Right atrium auricular region (tissue), 2 donors: ENCODE measurements at regions not wholly inside any gene's neighbourhood (a gene's known extent, or its start where the extent isn't known, plus 50 kb on each side); places are given as distances from the start of the nearest gene placed in this dataset.

ENCODE experiments used
- DNase-seq: peaks from one replicate; pipeline ENCODE4 v3.0.0-alpha.2; 2019; ENCODE audit warnings: low spot score
- H3K27ac ChIP-seq, 2 donors: fragments of 200-600 bp; sonication (generic); 1 replicate in 1 of 2; 2 replicates in 1 of 2; pipeline ENCODE4 v1.5.1; 2016 to 2019
- H3K27me3 ChIP-seq, 2 donors: fragments of 200-600 bp; sonication (generic); one replicate each; pipeline versions ENCODE4 v1.5.1 to v1.6.0; 2017 to 2019
- H3K36me3 ChIP-seq: fragments of 200-600 bp; sonication (generic); one replicate; pipeline ENCODE4 v1.5.1; 2016
- H3K4me1 ChIP-seq, 2 donors: fragments of 200-600 bp; sonication (generic); one replicate each; pipeline versions ENCODE4 v1.5.1 to v1.6.0; 2017 to 2019
- H3K4me3 ChIP-seq, 2 donors: fragments of 200-600 bp; sonication (generic); 1 replicate in 1 of 2; 2 replicates in 1 of 2; pipeline ENCODE4 v1.5.1; 2017 to 2019; ENCODE audit warnings: mild to moderate bottlenecking in 1 of 2, moderate library complexity in 1 of 2
- H3K9me3 ChIP-seq, 2 donors: fragments of 200-600 bp; sonication (generic); one replicate each; pipeline ENCODE4 v1.5.1; 2019
- TF ChIP-seq, protein P1 (sequence below), 2 donors: fragments of 200-600 bp; sonication (generic); IDR thresholded peaks; one replicate each; pipeline ENCODE4 v1.5.1; 2019; ENCODE audit warnings: antibody characterized with exemption in 2 of 2

DNA sequence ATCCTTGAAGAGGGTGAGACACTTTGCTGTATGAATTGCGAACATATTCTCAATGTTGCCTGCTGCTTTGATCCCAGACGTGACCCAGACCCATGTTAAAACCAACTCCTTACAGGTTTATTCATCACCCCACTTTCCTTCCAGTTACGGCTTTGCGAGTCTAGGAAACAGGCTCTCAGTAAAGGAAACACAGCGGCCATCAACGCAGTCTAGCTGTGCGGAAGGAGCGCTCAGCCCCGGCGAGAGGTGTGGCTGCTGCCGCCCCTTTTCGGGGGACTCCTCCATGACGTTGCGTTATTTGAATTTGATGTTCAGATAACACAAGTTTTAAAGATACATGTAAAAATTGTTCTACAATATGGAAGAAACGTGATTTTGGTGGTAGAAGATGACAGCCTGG lies 206.4 kb upstream of the FAT1 start:
- TF ChIP-seq, protein P1, sequence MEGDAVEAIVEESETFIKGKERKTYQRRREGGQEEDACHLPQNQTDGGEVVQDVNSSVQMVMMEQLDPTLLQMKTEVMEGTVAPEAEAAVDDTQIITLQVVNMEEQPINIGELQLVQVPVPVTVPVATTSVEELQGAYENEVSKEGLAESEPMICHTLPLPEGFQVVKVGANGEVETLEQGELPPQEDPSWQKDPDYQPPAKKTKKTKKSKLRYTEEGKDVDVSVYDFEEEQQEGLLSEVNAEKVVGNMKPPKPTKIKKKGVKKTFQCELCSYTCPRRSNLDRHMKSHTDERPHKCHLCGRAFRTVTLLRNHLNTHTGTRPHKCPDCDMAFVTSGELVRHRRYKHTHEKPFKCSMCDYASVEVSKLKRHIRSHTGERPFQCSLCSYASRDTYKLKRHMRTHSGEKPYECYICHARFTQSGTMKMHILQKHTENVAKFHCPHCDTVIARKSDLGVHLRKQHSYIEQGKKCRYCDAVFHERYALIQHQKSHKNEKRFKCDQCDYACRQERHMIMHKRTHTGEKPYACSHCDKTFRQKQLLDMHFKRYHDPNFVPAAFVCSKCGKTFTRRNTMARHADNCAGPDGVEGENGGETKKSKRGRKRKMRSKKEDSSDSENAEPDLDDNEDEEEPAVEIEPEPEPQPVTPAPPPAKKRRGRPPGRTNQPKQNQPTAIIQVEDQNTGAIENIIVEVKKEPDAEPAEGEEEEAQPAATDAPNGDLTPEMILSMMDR (IDR thresholded peaks at IDR 0.05), result no peak
- no peaks in the 10 kb centered on the region for H3K27me3 ChIP-seq
- no peaks in the 10 kb centered on the region for H3K36me3 ChIP-seq
- no peak for DNase-seq
- H3K27ac ChIP-seq, result no peak overlapping the region
- H3K4me3 ChIP-seq, result no peak overlapping the region
- H3K4me1 ChIP-seq, result no peaks in the 10 kb centered on the region
- no peaks in the 10 kb centered on the region for H3K9me3 ChIP-seq

DNA sequence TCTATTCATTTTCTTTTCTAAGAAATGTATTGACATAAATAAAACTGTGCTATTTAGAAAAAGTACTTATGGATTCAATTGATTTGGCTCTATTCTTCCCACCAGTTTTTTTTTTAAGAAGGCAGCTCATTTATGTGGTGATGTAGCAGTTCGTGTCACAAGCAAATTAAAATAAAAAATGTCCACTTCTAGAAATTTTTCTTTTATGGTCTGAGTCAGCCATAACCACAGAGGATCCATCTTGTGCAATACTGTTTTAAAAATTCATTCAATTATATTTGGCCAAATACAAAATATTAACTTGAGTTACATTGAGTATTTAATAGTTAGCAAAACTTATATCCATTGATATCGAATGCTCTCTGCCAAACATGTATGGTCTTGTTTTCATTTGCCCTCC lies 207.9 kb upstream of the FAT1 start:
- H3K27me3 ChIP-seq, result no peaks in the 10 kb centered on the region
- no peak for DNase-seq
- no peak overlapping the region for H3K4me3 ChIP-seq
- no peak overlapping the region for H3K27ac ChIP-seq
- TF ChIP-seq, protein P1 (IDR thresholded peaks at IDR 0.05), result no peak
- no peaks in the 10 kb centered on the region for H3K36me3 ChIP-seq
- no peaks in the 10 kb centered on the region for H3K4me1 ChIP-seq
- no peaks in the 10 kb centered on the region for H3K9me3 ChIP-seq

DNA sequence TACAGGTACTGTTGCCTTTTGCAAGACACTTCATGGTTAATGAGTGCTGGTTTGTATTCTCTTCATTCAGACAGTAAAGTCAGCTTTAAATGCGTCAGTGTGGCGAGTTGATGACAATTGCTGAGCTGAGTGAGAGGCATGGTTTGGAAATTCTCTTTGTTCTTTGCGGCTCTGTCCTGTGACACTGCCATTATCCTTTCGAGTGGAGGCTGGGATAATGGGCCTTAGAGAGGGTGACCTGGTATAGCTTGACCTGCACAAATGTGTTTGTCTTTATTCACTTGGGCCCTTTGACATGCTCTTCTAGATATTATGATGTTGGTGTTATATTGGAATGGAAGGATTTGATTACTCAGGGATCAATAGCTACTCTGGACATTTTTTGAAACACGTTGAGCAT lies 208.5 kb upstream of the FAT1 start:
- H3K4me1 ChIP-seq, result no peaks in the 10 kb centered on the region
- no peak overlapping the region for H3K27ac ChIP-seq
- no peak for DNase-seq
- no peak overlapping the region for H3K4me3 ChIP-seq
- H3K27me3 ChIP-seq, result no peaks in the 10 kb centered on the region
- H3K9me3 ChIP-seq, result no peaks in the 10 kb centered on the region
- TF ChIP-seq, protein P1 (IDR thresholded peaks at IDR 0.05), result no peak
- H3K36me3 ChIP-seq, result no peaks in the 10 kb centered on the region

DNA sequence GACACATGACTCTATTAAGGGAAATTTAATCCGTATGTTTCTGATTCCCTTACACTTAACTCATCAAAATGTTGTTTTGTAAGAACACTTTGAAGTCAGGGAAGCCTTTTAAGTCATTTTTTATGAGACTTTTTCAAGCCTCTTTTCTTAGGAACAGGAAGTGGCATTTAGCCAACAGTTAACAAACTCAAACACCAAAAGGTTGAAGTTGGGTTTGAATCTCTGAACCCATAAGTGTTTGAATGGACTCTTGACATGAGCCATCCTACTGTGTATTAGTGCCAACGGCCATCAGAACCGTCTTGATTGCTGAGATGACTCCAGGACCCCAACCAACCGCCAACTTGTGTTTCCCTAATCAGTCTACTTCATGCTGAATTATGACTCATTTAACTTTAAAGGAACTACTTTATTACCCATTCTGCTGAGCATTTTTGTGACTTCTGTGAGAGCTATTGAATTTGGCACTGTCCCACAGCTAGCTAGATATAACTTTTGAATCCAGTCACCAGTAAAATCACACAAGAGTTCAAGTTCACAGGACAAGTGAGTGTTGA lies 209.1 kb upstream of the FAT1 start:
- DNase-seq, result no peak
- H3K36me3 ChIP-seq, result no peaks in the 10 kb centered on the region
- no peak overlapping the region for H3K4me3 ChIP-seq
- TF ChIP-seq, protein P1 (IDR thresholded peaks at IDR 0.05), result no peak
- H3K4me1 ChIP-seq, result no peaks in the 10 kb centered on the region
- no peak overlapping the region for H3K27ac ChIP-seq
- no peaks in the 10 kb centered on the region for H3K9me3 ChIP-seq
- H3K27me3 ChIP-seq, result no peaks in the 10 kb centered on the region

DNA sequence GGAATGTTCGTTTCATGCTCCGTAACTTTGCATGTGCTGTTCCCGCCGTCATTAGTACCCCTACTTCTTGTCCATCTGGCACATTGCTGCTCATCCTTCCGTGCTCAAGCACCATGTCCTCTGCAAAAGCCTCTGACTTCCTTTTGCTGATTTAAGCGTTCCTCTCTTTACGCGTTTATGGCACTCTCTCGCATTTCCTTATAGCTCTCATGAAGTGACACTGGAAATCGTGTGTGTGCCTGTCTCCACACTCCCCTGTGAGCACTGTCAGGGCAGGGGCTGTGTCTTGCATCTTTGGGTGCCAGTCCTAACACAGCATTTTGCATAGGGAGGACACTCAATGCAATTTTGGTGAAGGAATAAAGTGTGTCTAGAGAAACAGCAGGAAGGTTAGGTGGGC lies 210.6 kb upstream of the FAT1 start:
- no peaks in the 10 kb centered on the region for H3K27me3 ChIP-seq

More for the DNA sequence above, 210.6 kb upstream of the FAT1 start:
- no peak overlapping the region for H3K4me3 ChIP-seq
- H3K27ac ChIP-seq, result no peak overlapping the region
- H3K4me1 ChIP-seq, result no peaks in the 10 kb centered on the region
- TF ChIP-seq, protein P1 (IDR thresholded peaks at IDR 0.05), result no peak
- H3K9me3 ChIP-seq, result no peaks in the 10 kb centered on the region
- H3K36me3 ChIP-seq, result no peaks in the 10 kb centered on the region
- DNase-seq, result no peak
